ENCODE measurements at regions not wholly inside any gene's neighbourhood (a gene's known extent, or its start where the extent isn't known, plus 50 kb on each side); places are given as distances from the start of the nearest gene placed in this dataset.

DNA sequence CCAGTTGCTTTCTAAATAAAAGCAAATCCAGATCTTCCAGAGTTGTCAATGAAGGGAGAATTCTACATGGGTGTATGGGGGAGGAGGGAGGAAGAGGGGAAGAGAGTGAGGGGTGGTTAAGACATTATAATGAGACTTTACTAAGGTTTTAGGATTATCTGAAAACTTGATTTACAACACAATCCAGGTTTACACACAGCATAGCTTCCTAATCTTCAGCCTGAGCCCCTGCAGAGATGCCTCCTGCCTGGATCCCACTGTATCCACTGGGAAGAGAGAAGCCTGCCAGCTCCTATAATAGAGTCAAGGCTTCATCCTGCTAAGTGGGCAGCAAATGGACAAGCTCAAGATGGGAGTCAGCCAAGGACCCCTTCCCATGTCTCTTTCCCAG lies 85.6 kb upstream of the KIT start:
- Histone ChIP-seq H3K9ac (ENCODE audit: low read depth, low read length) (no peak overlapping the region), H3K36me3 (ENCODE audit: insufficient read depth, low read length) (no peaks in the 10 kb centered on the region), H3K9me3 (ENCODE audit: insufficient read depth, low read length, severe bottlenecking) (no peaks in the 10 kb centered on the region), H4K20me1 (ENCODE audit: insufficient read depth, low read length) (no peaks in the 10 kb centered on the region), H3K79me2 (ENCODE audit: insufficient read depth, low read length) (no peaks in the 10 kb centered on the region), H3K27me3 (ENCODE audit: insufficient read depth, low read length, poor library complexity) (no peaks in the 10 kb centered on the region), H3K4me1 (ENCODE audit: insufficient read depth, low read length) (no peaks in the 10 kb centered on the region), H3K4me2 (ENCODE audit: insufficient read depth, low read length) (no peak overlapping the region), H3K27ac (ENCODE audit: low read length) (no peak overlapping the region), H2AFZ (ENCODE audit: low read depth, low read length) (no peak overlapping the region), H3K4me3 (ENCODE audit: low read depth in 1 of 2, low read length in 2 of 2) (no peak overlapping the region)
- TF ChIP-seq, protein P1, sequence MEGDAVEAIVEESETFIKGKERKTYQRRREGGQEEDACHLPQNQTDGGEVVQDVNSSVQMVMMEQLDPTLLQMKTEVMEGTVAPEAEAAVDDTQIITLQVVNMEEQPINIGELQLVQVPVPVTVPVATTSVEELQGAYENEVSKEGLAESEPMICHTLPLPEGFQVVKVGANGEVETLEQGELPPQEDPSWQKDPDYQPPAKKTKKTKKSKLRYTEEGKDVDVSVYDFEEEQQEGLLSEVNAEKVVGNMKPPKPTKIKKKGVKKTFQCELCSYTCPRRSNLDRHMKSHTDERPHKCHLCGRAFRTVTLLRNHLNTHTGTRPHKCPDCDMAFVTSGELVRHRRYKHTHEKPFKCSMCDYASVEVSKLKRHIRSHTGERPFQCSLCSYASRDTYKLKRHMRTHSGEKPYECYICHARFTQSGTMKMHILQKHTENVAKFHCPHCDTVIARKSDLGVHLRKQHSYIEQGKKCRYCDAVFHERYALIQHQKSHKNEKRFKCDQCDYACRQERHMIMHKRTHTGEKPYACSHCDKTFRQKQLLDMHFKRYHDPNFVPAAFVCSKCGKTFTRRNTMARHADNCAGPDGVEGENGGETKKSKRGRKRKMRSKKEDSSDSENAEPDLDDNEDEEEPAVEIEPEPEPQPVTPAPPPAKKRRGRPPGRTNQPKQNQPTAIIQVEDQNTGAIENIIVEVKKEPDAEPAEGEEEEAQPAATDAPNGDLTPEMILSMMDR (IDR thresholded peaks at IDR 0.05; ENCODE audit: borderline replicate concordance, extremely low read depth, low read length, poor library complexity, severe bottlenecking) = no peak
- no peak for TF ChIP-seq EZH2 (IDR thresholded peaks at IDR 0.05; ENCODE audit: borderline replicate concordance, low read depth, low read length, severe bottlenecking)
- DNase-seq (no peak), ATAC-seq (ENCODE audit: insufficient read depth, low read depth) (no peak)

- DNase-seq = no peak
- no peak for TF ChIP-seq EZH2 (IDR thresholded peaks at IDR 0.05; ENCODE audit: borderline replicate concordance, low read depth, low read length, severe bottlenecking)
- TF ChIP-seq, protein P1 (IDR thresholded peaks at IDR 0.05; ENCODE audit: borderline replicate concordance, extremely low read depth, low read length, poor library complexity, severe bottlenecking) = no peak
- H3K9me3 ChIP-seq (ENCODE audit: insufficient read depth, low read length, severe bottlenecking) = no peaks in the 10 kb centered on the region
Measured at GRCh38 chr4:54574500-54574899, 83.3 kb upstream of the KIT start.

GRCh38 chr4:54575919-54576318 lies 81.8 kb upstream of the KIT start:
- no peak overlapping the region for H3K9ac ChIP-seq (ENCODE audit: low read depth, low read length)
- H3K4me1 ChIP-seq (ENCODE audit: insufficient read depth, low read length) = no peaks in the 10 kb centered on the region
- DNase-seq (no peak), ATAC-seq (ENCODE audit: insufficient read depth, low read depth) (no peak)
- H3K4me3 ChIP-seq (ENCODE audit: low read depth in 1 of 2, low read length in 2 of 2) = no peak overlapping the region
- H4K20me1 ChIP-seq (ENCODE audit: insufficient read depth, low read length) = no peaks in the 10 kb centered on the region
- no peaks in the 10 kb centered on the region for H3K9me3 ChIP-seq (ENCODE audit: insufficient read depth, low read length, severe bottlenecking)
- H3K79me2 ChIP-seq (ENCODE audit: insufficient read depth, low read length) = no peaks in the 10 kb centered on the region
- H3K27ac ChIP-seq (ENCODE audit: low read length) = no peak overlapping the region
- no peak overlapping the region for H3K4me2 ChIP-seq (ENCODE audit: insufficient read depth, low read length)
- no peak overlapping the region for H2AFZ ChIP-seq (ENCODE audit: low read depth, low read length)
- no peaks in the 10 kb centered on the region for H3K27me3 ChIP-seq (ENCODE audit: insufficient read depth, low read length, poor library complexity)
- H3K36me3 ChIP-seq (ENCODE audit: insufficient read depth, low read length) = no peaks in the 10 kb centered on the region
- TF ChIP-seq, protein P1 (IDR thresholded peaks at IDR 0.05; ENCODE audit: borderline replicate concordance, extremely low read depth, low read length, poor library complexity, severe bottlenecking) = no peak
- TF ChIP-seq EZH2 (IDR thresholded peaks at IDR 0.05; ENCODE audit: borderline replicate concordance, low read depth, low read length, severe bottlenecking) = no peak

More at GRCh38 chr4:54574500-54574899, 83.3 kb upstream of the KIT start:
- Histone ChIP-seq H3K4me2 (ENCODE audit: insufficient read depth, low read length) (no peak overlapping the region), H3K9ac (ENCODE audit: low read depth, low read length) (no peak overlapping the region), H2AFZ (ENCODE audit: low read depth, low read length) (no peak overlapping the region), H3K4me3 (ENCODE audit: low read depth in 1 of 2, low read length in 2 of 2) (no peak overlapping the region), H3K27ac (ENCODE audit: low read length) (no peak overlapping the region), H3K79me2 (ENCODE audit: insufficient read depth, low read length) (no peaks in the 10 kb centered on the region), H3K4me1 (ENCODE audit: insufficient read depth, low read length) (no peaks in the 10 kb centered on the region), H3K27me3 (ENCODE audit: insufficient read depth, low read length, poor library complexity) (no peaks in the 10 kb centered on the region), H3K36me3 (ENCODE audit: insufficient read depth, low read length) (no peaks in the 10 kb centered on the region), H4K20me1 (ENCODE audit: insufficient read depth, low read length) (no peaks in the 10 kb centered on the region)
- no peak for ATAC-seq (ENCODE audit: insufficient read depth, low read depth)

GRCh38 chr4:54581807-54582206 lies 76.0 kb upstream of the KIT start:
- no peaks in the 10 kb centered on the region for H3K9me3 ChIP-seq (ENCODE audit: insufficient read depth, low read length, severe bottlenecking)
- TF ChIP-seq EZH2 (IDR thresholded peaks at IDR 0.05; ENCODE audit: borderline replicate concordance, low read depth, low read length, severe bottlenecking) = no peak
- TF ChIP-seq, protein P1 (IDR thresholded peaks at IDR 0.05; ENCODE audit: borderline replicate concordance, extremely low read depth, low read length, poor library complexity, severe bottlenecking) = no peak
- no peak overlapping the region for H3K27ac ChIP-seq (ENCODE audit: low read length)
- H3K4me3 ChIP-seq (ENCODE audit: low read depth in 1 of 2, low read length in 2 of 2) = no peak overlapping the region
- no peak for DNase-seq
- H3K79me2 ChIP-seq (ENCODE audit: insufficient read depth, low read length) = no peaks in the 10 kb centered on the region
- no peaks in the 10 kb centered on the region for H3K4me1 ChIP-seq (ENCODE audit: insufficient read depth, low read length)
- no peak for ATAC-seq (ENCODE audit: insufficient read depth, low read depth)
- no peak overlapping the region for H2AFZ ChIP-seq (ENCODE audit: low read depth, low read length)
- H3K36me3 ChIP-seq (ENCODE audit: insufficient read depth, low read length) = no peaks in the 10 kb centered on the region
- H3K9ac ChIP-seq (ENCODE audit: low read depth, low read length) = no peak overlapping the region
- no peak overlapping the region for H3K4me2 ChIP-seq (ENCODE audit: insufficient read depth, low read length)
- no peaks in the 10 kb centered on the region for H3K27me3 ChIP-seq (ENCODE audit: insufficient read depth, low read length, poor library complexity)
- H4K20me1 ChIP-seq (ENCODE audit: insufficient read depth, low read length) = no peaks in the 10 kb centered on the region
